ENCODE measurements at regions not wholly inside any gene's neighbourhood (a gene's known extent, or its start where the extent isn't known, plus 50 kb on each side); places are given as distances from the start of the nearest gene placed in this dataset.
A peak's percentile ranks its signal among the peaks of the same experiment; 100 is the strongest.

- DNase-seq (ENCODE audit: low read depth): no peak
These were observed 139.3 kb upstream of the COL5A1 start for GRCh38 chr9:134502266-134502791.

GRCh38 chr9:134502809-134503211 lies 138.8 kb upstream of the COL5A1 start:
- DNase-seq (ENCODE audit: low read depth): peak; percentile 93

DNA sequence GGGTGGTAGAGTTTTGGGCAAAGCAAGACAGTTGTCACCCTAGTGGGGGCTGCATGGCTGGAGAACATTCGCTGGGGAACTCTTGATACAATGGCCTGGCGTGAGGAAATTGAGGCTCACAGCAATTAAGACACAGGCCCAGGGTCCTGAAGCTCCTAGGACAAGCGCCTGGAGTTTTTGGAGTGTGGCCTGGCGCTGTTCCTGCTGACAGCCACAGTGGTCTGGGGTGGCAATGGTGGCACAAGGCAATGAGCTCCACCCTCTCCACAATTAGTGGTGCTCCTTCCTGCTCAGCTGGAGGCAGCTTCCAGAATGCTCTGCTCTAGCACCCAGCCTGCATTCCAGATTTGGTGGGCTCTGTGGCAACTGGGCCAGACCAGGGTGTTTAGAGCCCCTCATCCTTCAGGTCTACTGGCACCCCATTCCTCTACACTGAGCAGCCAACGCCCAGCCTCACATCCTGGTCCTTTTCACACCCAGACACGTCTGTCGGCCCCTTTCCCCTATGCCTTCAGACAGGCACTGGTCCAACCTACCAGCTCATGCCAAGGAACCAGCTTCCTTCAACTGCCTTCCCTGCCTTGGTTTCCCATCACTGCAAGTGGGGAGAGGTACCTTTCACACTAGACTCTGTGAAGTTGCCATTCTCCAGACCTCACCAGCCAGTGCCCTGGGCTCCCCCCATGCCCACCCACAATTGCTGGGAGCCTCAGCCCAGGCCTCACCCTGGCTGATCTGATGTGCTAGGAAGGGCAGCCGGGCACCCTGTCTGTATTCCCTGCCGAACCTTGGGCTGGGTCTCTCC lies 138.1 kb upstream of the COL5A1 start:
- DNase-seq (ENCODE audit: low read depth): no peak

GRCh38 chr9:134504106-134504385 lies 137.6 kb upstream of the COL5A1 start:
- no peak for DNase-seq (ENCODE audit: low read depth)

- DNase-seq (ENCODE audit: low read depth): no peak
These were observed 136.6 kb upstream of the COL5A1 start for GRCh38 chr9:134505032-134505431.

DNA sequence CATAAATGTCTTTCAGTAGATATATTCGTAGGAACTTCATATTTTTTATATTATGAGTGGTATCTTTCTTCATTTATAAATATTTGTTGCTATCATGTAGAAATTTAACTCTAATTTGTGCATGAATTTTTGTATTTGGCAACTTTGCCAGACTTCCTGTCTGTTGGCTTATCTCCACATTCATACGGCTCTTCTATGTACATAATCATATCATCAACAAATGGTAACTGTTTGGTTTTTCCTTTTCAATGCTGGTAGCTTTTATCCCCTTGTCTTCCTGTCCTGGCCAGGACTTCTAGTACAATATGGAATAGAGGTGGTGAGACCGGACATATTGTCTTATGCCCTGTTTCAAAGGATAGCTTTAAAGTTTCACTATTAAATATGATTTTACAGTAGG lies 132.3 kb upstream of the COL5A1 start:
- DNase-seq (ENCODE audit: low read depth): no peak

DNA sequence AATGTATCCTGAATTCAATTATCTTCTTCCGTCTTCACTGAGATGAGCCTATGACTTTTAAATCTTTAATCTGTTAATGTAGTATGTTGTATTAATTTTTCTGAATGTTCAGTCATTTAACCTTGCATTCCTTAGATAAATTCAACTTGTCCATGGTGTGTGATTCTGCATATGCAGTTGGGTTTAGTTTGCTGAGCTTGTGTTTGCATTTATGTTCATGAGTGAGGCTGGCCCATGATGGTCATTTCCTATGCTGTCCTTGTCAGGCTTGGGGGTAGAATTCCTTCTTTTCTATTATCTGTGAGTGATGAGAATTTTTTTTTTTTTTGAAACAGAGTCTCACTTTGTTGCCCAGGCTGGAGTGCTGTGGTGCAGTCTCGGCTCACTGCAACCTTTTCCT lies 131.8 kb upstream of the COL5A1 start:
- DNase-seq (ENCODE audit: low read depth): no peak

- no peak for DNase-seq (ENCODE audit: low read depth)
These were observed 127.1 kb upstream of the COL5A1 start for GRCh38 chr9:134514503-134514902.

DNA sequence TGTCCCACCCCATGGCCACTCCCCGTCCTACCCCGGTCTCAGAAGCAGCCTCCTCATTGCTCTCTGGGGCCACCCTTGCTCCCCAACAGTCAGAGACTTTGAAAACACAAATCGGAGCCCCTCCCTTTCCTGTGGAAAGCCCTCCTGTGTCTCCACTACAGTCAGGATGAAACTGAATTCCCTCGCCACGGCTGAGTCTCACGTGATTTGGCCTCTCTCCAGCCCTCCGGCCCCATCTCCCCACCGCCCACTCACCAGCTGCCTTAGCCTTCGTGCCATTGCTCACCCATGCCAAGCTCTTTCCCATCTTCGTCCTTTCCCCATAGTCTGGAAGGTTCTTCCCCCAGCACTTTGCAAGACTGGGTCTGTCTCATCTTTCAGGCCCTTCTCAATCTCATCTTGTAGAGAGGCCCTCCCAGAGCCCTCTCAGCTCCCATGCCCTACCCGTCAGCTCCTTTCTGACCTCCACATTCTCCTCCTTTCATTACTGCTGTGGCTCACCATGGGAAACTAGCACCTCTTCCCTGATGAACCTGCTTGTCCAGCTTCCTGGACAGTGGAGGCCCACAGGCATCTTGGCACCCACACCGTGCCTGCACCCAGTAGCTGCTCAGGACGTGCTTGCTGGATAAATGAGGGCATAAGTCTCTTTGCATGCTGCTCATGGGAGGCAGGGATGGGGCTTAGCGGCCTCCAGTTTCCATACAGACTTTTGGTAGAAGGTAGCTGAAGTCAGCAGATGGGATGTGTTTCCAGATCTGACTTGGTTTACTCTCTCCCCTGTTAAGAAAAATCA lies 126.4 kb upstream of the COL5A1 start:
- no peak for DNase-seq (ENCODE audit: low read depth)

GRCh38 chr9:134516464-134516863 lies 125.1 kb upstream of the COL5A1 start:
- no peak for DNase-seq (ENCODE audit: low read depth)

GRCh38 chr9:134517069-134517680 lies 124.4 kb upstream of the COL5A1 start:
- DNase-seq (ENCODE audit: low read depth): no peak

GRCh38 chr9:134518004-134518606 lies 123.5 kb upstream of the COL5A1 start:
- no peak for DNase-seq (ENCODE audit: low read depth)

DNA sequence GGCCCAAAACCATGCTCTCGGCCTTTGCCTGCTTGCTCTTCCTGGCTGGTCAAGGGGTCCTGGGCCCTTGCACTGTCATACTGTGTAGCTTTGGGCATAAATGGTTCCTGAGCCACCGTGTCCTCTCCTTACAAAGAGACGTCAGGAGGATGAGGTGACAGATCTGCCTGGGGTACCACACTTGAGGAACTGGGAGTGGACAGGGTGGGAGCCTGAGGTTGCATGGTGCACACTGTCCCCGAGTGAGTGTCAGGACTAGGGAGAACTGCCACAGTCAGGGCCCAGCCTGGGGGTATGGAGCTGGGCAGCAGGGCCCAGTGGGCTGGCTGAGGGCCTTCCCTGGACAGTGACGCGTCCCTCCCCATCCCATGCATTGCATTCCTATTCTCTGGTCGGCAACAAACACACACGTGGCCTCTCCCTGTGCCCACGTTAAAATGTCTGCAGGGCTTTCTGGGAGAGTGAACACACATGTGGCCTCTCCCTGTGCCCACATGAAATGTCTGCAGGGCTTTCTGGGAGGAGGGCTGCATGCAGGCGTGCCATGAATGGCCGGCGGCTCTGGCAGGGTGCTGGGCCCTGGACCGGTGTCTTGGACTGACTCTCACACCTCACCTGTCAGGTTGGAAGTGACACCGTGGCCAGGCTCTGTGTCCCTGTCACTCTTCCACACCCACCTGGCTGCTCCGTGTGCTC lies 122.1 kb upstream of the COL5A1 start:
- no peak for DNase-seq (ENCODE audit: low read depth)

GRCh38 chr9:134521817-134522501 lies 119.6 kb upstream of the COL5A1 start:
- no peak for DNase-seq (ENCODE audit: low read depth)

GRCh38 chr9:134522502-134522848 lies 119.1 kb upstream of the COL5A1 start:
- DNase-seq (ENCODE audit: low read depth): no peak

- DNase-seq (ENCODE audit: low read depth): no peak
These were observed 118.6 kb upstream of the COL5A1 start for GRCh38 chr9:134522976-134523375.

- DNase-seq (ENCODE audit: low read depth): no peak
These were observed 116.4 kb upstream of the COL5A1 start for GRCh38 chr9:134525070-134525815.

- DNase-seq (ENCODE audit: low read depth): no peak
These were observed 115.6 kb upstream of the COL5A1 start for GRCh38 chr9:134525841-134526583.

DNA sequence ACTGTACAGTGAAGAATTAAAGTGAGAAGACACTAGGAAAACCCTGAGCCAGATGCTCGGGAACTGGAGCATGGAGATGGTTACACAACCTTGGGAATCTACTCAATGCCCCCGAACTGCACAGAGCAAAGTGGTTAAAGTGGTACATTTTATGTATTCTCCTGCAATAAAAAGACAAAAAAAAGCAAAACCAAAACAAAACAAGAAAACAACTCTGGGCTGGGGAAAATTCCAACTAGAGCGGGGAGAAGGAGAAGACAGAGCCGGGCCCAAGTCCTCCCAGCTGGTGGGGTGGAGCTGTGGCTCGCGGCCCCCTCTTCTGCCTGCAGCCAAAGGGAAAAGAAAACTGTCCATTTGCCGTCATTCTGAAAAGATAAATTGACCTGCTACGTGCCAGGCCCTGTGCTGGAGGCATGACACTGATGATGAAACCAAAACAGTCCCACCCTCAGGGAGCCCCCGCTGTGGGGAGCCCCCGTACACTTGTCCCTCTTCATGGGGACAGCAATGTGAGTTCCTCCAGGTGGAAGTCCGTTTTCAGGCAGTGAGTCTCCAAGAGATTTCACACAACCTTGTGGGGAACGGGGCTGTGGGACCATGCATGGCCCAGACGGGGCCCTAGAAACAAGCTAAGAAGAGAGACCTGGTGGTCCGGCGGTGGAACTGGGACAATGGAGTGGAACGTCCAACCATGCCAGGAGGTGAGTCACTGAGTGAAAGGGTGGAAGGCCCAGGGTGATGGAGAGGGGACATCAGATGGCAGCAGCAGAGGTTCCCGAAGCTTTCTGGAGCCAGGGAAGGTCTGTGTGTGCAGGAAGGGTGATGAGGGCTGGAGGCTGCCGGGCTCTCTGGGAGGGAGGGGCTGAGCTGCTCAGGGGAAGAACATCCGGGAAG lies 114.8 kb upstream of the COL5A1 start:
- DNase-seq (ENCODE audit: low read depth): peak; percentile 49

Measured in GM04503 (cell line).